ENCODE measurements at regions not wholly inside any gene's neighbourhood (a gene's known extent, or its start where the extent isn't known, plus 50 kb on each side); places are given as distances from the start of the nearest gene placed in this dataset.

DNA sequence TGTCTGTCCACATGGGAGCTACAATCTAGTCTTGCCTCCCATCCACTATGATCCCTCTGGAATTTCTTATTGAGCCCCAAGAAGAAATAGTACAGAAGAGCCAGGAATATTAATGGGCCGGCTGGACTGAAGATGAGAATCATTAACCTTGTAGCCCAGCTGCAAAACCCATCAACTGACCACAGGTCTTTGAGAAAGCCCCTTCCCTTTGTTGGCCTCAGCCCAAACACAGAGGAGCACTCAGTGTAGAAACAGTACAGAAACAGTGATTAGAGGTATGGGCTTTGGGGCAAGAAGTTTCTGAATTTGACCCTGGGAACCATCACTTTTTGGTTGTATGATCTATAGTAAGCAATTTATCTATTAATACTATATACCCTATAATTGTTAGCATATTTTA, 76.8 kb upstream of the RAB40AL start:
- TF ChIP-seq POLR2A (IDR thresholded peaks at IDR 0.05) (no peak), CTCF (IDR thresholded peaks at IDR 0.05) (no peak)

Measured in uterus (tissue), 2 donors.